A549 (cell line): ENCODE measurements at regions not wholly inside any gene's neighbourhood (a gene's known extent, or its start where the extent isn't known, plus 50 kb on each side); places are given as distances from the start of the nearest gene placed in this dataset.

ENCODE experiments used
- ATAC-seq, 2 experiments: fragments of 200-7000 bp in 1 of 2; fragments of >200 bp in 1 of 2; cut with Nextera tagmentation in 1 of 2; cut with Tn5 transposase in 1 of 2; 3 replicates each; pipeline versions ENCODE4 v1.8.0 to v1.9.1; 2018 to 2020; ENCODE audit warnings: mild to moderate bottlenecking in 1 of 2, moderate library complexity in 1 of 2
- CTCF ChIA-PET: fragments of 300-600 bp; sonication (Branson Sonifier 250); formaldehyde crosslinking; extraction: SDS; loops from one replicate; lab custom pipeline; 2021; ENCODE audit warnings: antibody characterized with exemption, inconsistent platforms; lab: Yijun Ruan, JAX
- POLR2A ChIA-PET: fragments of 350-600 bp; formaldehyde crosslinking; extraction: SDS; loops from one replicate; lab custom pipeline; 2021; ENCODE audit warnings: antibody characterized with exemption, inconsistent platforms; lab: Yijun Ruan, JAX
- DNase-seq, 2 experiments: peaks; one replicate each; pipeline versions ENCODE4 v3.0.0 to v3.0.0-alpha.2; 2011 to 2016; ENCODE audit warnings: low read depth in 1 of 2, low spot score in 1 of 2
- FAIRE-seq: peaks from 2 replicates; lab custom pipeline; 2011; peaks lifted over from hg19 to GRCh38; lab: Jason Lieb, UNC
- H3K27ac ChIP-seq, 2 experiments: fragments of >200 bp; sonication (Bioruptor Twin); formaldehyde crosslinking; 3 replicates each; pipeline ENCODE4 v1.5.1; 2016 to 2017
- H3K4me1 ChIP-seq: fragments of >200 bp; sonication (Bioruptor Twin); formaldehyde crosslinking; 3 replicates; pipeline ENCODE4 v1.6.1; 2016
- H3K4me2 ChIP-seq: fragments of >200 bp; sonication (Bioruptor Twin); formaldehyde crosslinking; 3 replicates; pipeline ENCODE4 v1.6.1; 2016
- H3K4me3 ChIP-seq: fragments of >200 bp; sonication (Bioruptor Twin); formaldehyde crosslinking; 3 replicates; pipeline ENCODE4 v1.5.1; 2016
- H3K9me3 ChIP-seq: fragments of >200 bp; sonication (Bioruptor Twin); formaldehyde crosslinking; 3 replicates; pipeline ENCODE4 v1.6.1; 2016
- ATOH8 ChIP-seq: fragments of 250-450 bp; sonication (Bioruptor Pico); IDR thresholded peaks from 2 replicates; pipeline ENCODE4 v1.5.0; 2020; ENCODE audit warnings: low read depth, mild to moderate bottlenecking, moderate library complexity
- CBX2 ChIP-seq: fragments of 200-600 bp; sonication (generic); IDR thresholded peaks from 2 replicates; pipeline ENCODE4 v1.6.1; 2016; ENCODE audit warnings: low read depth, mild to moderate bottlenecking, borderline replicate concordance
- CBX8 ChIP-seq: fragments of 200-600 bp; sonication (generic); IDR thresholded peaks from 2 replicates; pipeline ENCODE4 v1.6.1; 2016
- CEBPB ChIP-seq, 2 experiments: fragments of >200 bp in 1 of 2; sonication (Bioruptor Twin) in 1 of 2; formaldehyde crosslinking in 1 of 2; IDR thresholded peaks; 2 replicates each; pipeline ENCODE4 v1.6.1; 2012 to 2016
- EHF ChIP-seq: fragments of 250-450 bp; sonication (Bioruptor Pico); IDR thresholded peaks from 2 replicates; pipeline ENCODE4 v1.5.0; 2020; ENCODE audit warnings: mild to moderate bottlenecking
- EHMT2 ChIP-seq: fragments of 200-600 bp; sonication (generic); IDR thresholded peaks from 2 replicates; pipeline ENCODE4 v1.6.1; 2016; ENCODE audit warnings: antibody characterized with exemption, low read depth, mild to moderate bottlenecking, moderate library complexity
- FOSB ChIP-seq: fragments of 250-450 bp; sonication (Bioruptor Pico); IDR thresholded peaks from 2 replicates; pipeline ENCODE4 v1.5.0; 2020; ENCODE audit warnings: mild to moderate bottlenecking, moderate library complexity
- FOSL2 ChIP-seq, 2 experiments: fragments of 450-650 bp in 1 of 2; fragments of >200 bp in 1 of 2; sonication (Bioruptor Twin) in 1 of 2; formaldehyde crosslinking; IDR thresholded peaks; 2 replicates each; pipeline versions ENCODE4 v1.5.0 to v1.6.1; 2016 to 2020; ENCODE audit warnings: mild to moderate bottlenecking in 1 of 2, moderate library complexity in 1 of 2
- HES2 ChIP-seq: fragments of >200 bp; sonication (Bioruptor Twin); formaldehyde crosslinking; IDR thresholded peaks from 2 replicates; pipeline ENCODE4 v1.6.1; 2016
- HEYL ChIP-seq: fragments of 250-450 bp; sonication (Bioruptor Pico); IDR thresholded peaks from 2 replicates; pipeline ENCODE4 v1.8.0; 2021; ENCODE audit warnings: mild to moderate bottlenecking, moderate library complexity
- HMGXB4 ChIP-seq: fragments of 250-450 bp; sonication (Bioruptor Pico); IDR thresholded peaks from 2 replicates; pipeline ENCODE4 v1.5.0; 2021; ENCODE audit warnings: mild to moderate bottlenecking, moderate library complexity, borderline replicate concordance
- HOXB13 ChIP-seq: fragments of 250-450 bp; sonication (Bioruptor Pico); IDR thresholded peaks from 2 replicates; pipeline ENCODE4 v1.5.0; 2020; ENCODE audit warnings: low read depth, mild to moderate bottlenecking, moderate library complexity
- KDM1A ChIP-seq: fragments of 200-600 bp; sonication (generic); IDR thresholded peaks from 2 replicates; pipeline ENCODE4 v1.6.1; 2016; ENCODE audit warnings: low read depth, mild to moderate bottlenecking
- MAZ ChIP-seq: fragments of 150-350 bp; IDR thresholded peaks from 2 replicates; pipeline ENCODE4 v1.6.1; 2014; ENCODE audit warnings: antibody characterized with exemption, low read depth, low read length, borderline replicate concordance
- MYC ChIP-seq: IDR thresholded peaks from 2 replicates; pipeline ENCODE4 v1.6.1; 2012; ENCODE audit warnings: mild to moderate bottlenecking, inconsistent platforms, low read length, improper control_type of control experiment, borderline replicate concordance
- NFE2L2 ChIP-seq: fragments of 150-350 bp; conservative IDR thresholded peaks from 2 replicates; pipeline ENCODE4 v1.6.1; 2014; ENCODE audit warnings: low read length
- PBX3 ChIP-seq: IDR thresholded peaks from 2 replicates; pipeline ENCODE4 v1.6.1; 2012
- POLR2A ChIP-seq: IDR thresholded peaks from 2 replicates; pipeline ENCODE4 v1.6.1; 2012; ENCODE audit warnings: mild to moderate bottlenecking, low read length
- RARB ChIP-seq: fragments of 250-450 bp; sonication (Bioruptor Pico); IDR thresholded peaks from 2 replicates; pipeline ENCODE4 v1.8.0; 2021; ENCODE audit warnings: mild to moderate bottlenecking, moderate library complexity
- RCOR1 ChIP-seq: fragments of 150-350 bp; IDR thresholded peaks from 2 replicates; pipeline ENCODE4 v1.6.1; 2014; ENCODE audit warnings: antibody characterized with exemption, low read length, low read depth
- RNF2 ChIP-seq: fragments of 200-600 bp; sonication (generic); IDR thresholded peaks from 2 replicates; pipeline ENCODE4 v1.6.1; 2016; ENCODE audit warnings: low read depth, mild to moderate bottlenecking, antibody characterized with exemption, moderate library complexity, borderline replicate concordance
- SMC3 ChIP-seq: fragments of >200 bp; sonication (Bioruptor Twin); formaldehyde crosslinking; IDR thresholded peaks from 3 replicates; pipeline ENCODE4 v1.6.1; 2018; ENCODE audit warnings: inconsistent platforms
- SREBF2 ChIP-seq: fragments of 450-650 bp; IDR thresholded peaks from 2 replicates; pipeline ENCODE4 v1.6.1; 2014; ENCODE audit warnings: mild to moderate bottlenecking, moderate library complexity
- TFCP2L1 ChIP-seq: fragments of 250-450 bp; sonication (Bioruptor Pico); IDR thresholded peaks from 2 replicates; pipeline ENCODE4 v1.5.0; 2021; ENCODE audit warnings: mild to moderate bottlenecking
- TP53 ChIP-seq: fragments of 250-450 bp; sonication (Bioruptor Pico); IDR thresholded peaks from 2 replicates; pipeline ENCODE4 v1.5.0; 2021; ENCODE audit warnings: mild to moderate bottlenecking, moderate library complexity
- USF2 ChIP-seq: fragments of 450-650 bp; IDR thresholded peaks from 2 replicates; pipeline ENCODE4 v1.6.1; 2014; ENCODE audit warnings: antibody characterized with exemption
- ZFP36 ChIP-seq: fragments of 450-650 bp; IDR thresholded peaks from 2 replicates; pipeline ENCODE4 v1.6.1; 2014; ENCODE audit warnings: borderline replicate concordance; ENCODE audit not compliant: partially characterized antibody
- ZSCAN20 ChIP-seq: fragments of 250-450 bp; sonication (Bioruptor Pico); IDR thresholded peaks from 2 replicates; pipeline ENCODE4 v1.8.0; 2022; ENCODE audit warnings: mild to moderate bottlenecking, moderate library complexity
- WGBS: methylation state at CpG from one replicate; pipeline ENCODE4 v1.1.6; 2017; ENCODE audit errors: missing lambda C conversion rate; 5-methylcytosine and 5-hydroxymethylcytosine counted together

GRCh38 chr2:122100346-122100745, 344.9 kb downstream of the TSN start:
- no peak for TF ChIP-seq EHMT2
- TF ChIP-seq HOXB13 (CRISPR knock-in tag): no peak
- TF ChIP-seq HEYL (CRISPR knock-in tag): no peak
- TF ChIP-seq MYC: no peak
- TF ChIP-seq EHF (CRISPR knock-in tag): no peak
- TF ChIP-seq SMC3: no peak
- no peak for TF ChIP-seq SREBF2
- no peak for TF ChIP-seq PBX3
- TF ChIP-seq ZFP36: no peak
- no peak for TF ChIP-seq MAZ
- TF ChIP-seq POLR2A: no peak
- TF ChIP-seq, all 56 proteins: peak for 0
- Histone ChIP-seq H3K27ac (no peak overlapping the region), H3K4me3 (no peak overlapping the region), H3K9me3 (no peaks in the 10 kb centered on the region), H3K4me1 (no peaks in the 10 kb centered on the region), H3K4me2 (no peak overlapping the region)
- DNase-seq: no peak
- ChIA-PET CTCF (no interaction called here), POLR2A (no interaction called here)
- FAIRE-seq: no peak
- no peak for ATAC-seq
- 0% methylated on average over 2 of the region's 2 CpGs for WGBS

DNA sequence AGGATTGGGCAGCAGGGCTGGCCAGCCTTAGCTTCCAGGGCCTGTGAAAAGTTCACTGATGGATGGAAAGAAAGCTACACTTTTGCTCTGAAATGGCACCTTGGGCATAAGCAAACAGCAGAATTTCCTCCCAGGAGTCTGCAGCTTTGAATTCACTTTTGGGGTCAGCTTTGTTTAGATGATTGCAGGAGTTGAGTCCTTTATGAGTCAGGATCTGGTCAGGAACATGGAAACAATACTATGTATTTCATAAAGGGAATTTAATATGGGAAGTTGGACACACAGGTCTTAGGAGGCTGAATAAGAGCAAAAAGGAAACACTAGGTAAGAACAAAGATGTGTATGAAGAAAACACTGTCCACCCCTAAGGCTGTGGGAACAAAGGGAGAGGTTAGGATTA, 345.3 kb downstream of the TSN start:
- ChIA-PET POLR2A (no interaction called here), CTCF (no interaction called here)
- Histone ChIP-seq H3K9me3 (no peaks in the 10 kb centered on the region), H3K4me2 (no peak overlapping the region), H3K4me1 (no peaks in the 10 kb centered on the region), H3K4me3 (no peak overlapping the region), H3K27ac (no peak overlapping the region)
- TF ChIP-seq HEYL (CRISPR knock-in tag): no peak
- TF ChIP-seq RARB (CRISPR knock-in tag): no peak
- TF ChIP-seq SMC3: no peak
- TF ChIP-seq HOXB13 (CRISPR knock-in tag): no peak
- no peak for TF ChIP-seq MAZ
- no peak for TF ChIP-seq FOSL2 (IDR thresholded peaks at IDR 0.05)
- no peak for TF ChIP-seq FOSL2 (CRISPR knock-in tag; IDR thresholded peaks at IDR 0.05)
- no peak for TF ChIP-seq FOSB (CRISPR knock-in tag)
- TF ChIP-seq TP53: no peak
- TF ChIP-seq KDM1A: no peak
- TF ChIP-seq NFE2L2: no peak
- no peak for TF ChIP-seq HMGXB4 (CRISPR knock-in tag)
- no peak for TF ChIP-seq TFCP2L1 (CRISPR knock-in tag)
- no peak for TF ChIP-seq MYC
- no peak for TF ChIP-seq ZSCAN20 (CRISPR knock-in tag)
- no peak for FAIRE-seq
- ATAC-seq: no peak
- DNase-seq: no peak

DNA sequence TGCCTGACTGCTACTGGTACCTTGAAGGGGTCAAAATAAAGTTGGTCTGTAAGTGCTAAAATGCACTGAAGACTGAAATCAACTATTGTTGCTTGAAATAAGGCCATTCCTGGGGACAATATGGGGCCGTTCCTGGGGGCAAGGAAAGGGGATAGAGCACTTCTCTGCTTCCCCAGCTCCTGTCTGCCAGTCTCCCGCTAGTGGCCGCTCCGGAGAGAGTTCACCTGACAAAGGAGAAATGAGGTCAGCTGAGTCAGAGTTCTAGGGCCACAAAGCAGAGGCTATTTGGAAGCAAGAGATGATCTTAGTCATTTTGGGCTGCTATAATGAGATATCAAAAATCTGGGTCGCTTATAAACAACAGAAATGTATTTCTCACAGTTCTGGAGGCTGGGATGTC, 345.9 kb downstream of the TSN start:
- Histone ChIP-seq H3K4me2 (no peak overlapping the region), H3K9me3 (no peaks in the 10 kb centered on the region), H3K4me1 (no peaks in the 10 kb centered on the region), H3K4me3 (no peak overlapping the region), H3K27ac (no peak overlapping the region)
- WGBS: 14% methylated on average over 5 of the region's 5 CpGs
- FAIRE-seq (no peak), DNase-seq (no peak), ATAC-seq (no peak)
- ChIA-PET POLR2A (no interaction called here), CTCF (no interaction called here)
- TF ChIP-seq CEBPB (IDR thresholded peaks at IDR 0.05) (no peak), POLR2A (no peak), ATOH8 (CRISPR knock-in tag) (no peak), RARB (CRISPR knock-in tag) (no peak), RCOR1 (no peak), HOXB13 (CRISPR knock-in tag) (no peak), CBX8 (no peak), HES2 (no peak), ZSCAN20 (CRISPR knock-in tag) (no peak), RNF2 (no peak), EHF (CRISPR knock-in tag) (no peak), MAZ (no peak), CBX2 (no peak), USF2 (no peak)
